Fibroblast of lung (primary cell): ENCODE measurements at regions not wholly inside any gene's neighbourhood (a gene's known extent, or its start where the extent isn't known, plus 50 kb on each side); places are given as distances from the start of the nearest gene placed in this dataset.

Source experiments
- DNase-seq, 2 donors: peaks; one replicate each; pipeline versions ENCODE4 v3.0.0 to v3.0.0-alpha.2; 2010; ENCODE audit warnings: low read depth in 2 of 2
- H2AFZ ChIP-seq: 2 replicates; pipeline ENCODE4 v1.5.1; 2012; ENCODE audit warnings: low read length, control low read depth, inconsistent platforms
- H3K27ac ChIP-seq: 2 replicates; pipeline ENCODE4 v1.5.1; 2011; ENCODE audit warnings: low read length, control low read depth; ENCODE audit not compliant: insufficient read depth
- H3K27me3 ChIP-seq: 2 replicates; pipeline ENCODE4 v1.5.1; 2011; ENCODE audit warnings: mild to moderate bottlenecking, low read length; ENCODE audit not compliant: control insufficient read depth, insufficient read depth
- H3K36me3 ChIP-seq: 2 replicates; pipeline ENCODE4 v1.5.1; 2011; ENCODE audit warnings: low read length; ENCODE audit not compliant: control insufficient read depth, insufficient read depth
- H3K4me1 ChIP-seq: 2 replicates; pipeline ENCODE4 v1.5.1; 2011; ENCODE audit warnings: low read length; ENCODE audit not compliant: control insufficient read depth, insufficient read depth; ENCODE audit errors: extremely low read depth
- H3K4me2 ChIP-seq: 2 replicates; pipeline ENCODE4 v1.5.1; 2011; ENCODE audit warnings: low read length, control low read depth; ENCODE audit not compliant: insufficient read depth; ENCODE audit errors: extremely low read depth
- H3K4me3 ChIP-seq, 4 experiments: fragments of 200-600 bp in 1 of 4; sonication (generic) in 1 of 4; replicated peaks in 1 of 4; 2 replicates each; pipeline ENCODE4 v1.5.1; 2011 to 2016; ENCODE audit warnings: low read length in 4 of 4, low read depth in 3 of 4, mild to moderate bottlenecking in 3 of 4, control low read depth in 2 of 4, inconsistent platforms in 1 of 4, mixed read lengths in 1 of 4; ENCODE audit not compliant: insufficient read depth in 1 of 4; ENCODE audit errors: control extremely low read depth in 1 of 4
- H3K79me2 ChIP-seq: 2 replicates; pipeline ENCODE4 v1.5.1; 2012; ENCODE audit warnings: mild to moderate bottlenecking, low read length, inconsistent platforms; ENCODE audit not compliant: control insufficient read depth, insufficient read depth
- H3K9ac ChIP-seq: 2 replicates; pipeline ENCODE4 v1.5.1; 2011; ENCODE audit warnings: mild to moderate bottlenecking, low read length, control low read depth; ENCODE audit not compliant: insufficient read depth
- H3K9me3 ChIP-seq: 2 replicates; pipeline ENCODE4 v1.5.1; 2012; ENCODE audit warnings: low read depth, low read length; ENCODE audit not compliant: control insufficient read depth, insufficient read depth
- H4K20me1 ChIP-seq: 2 replicates; pipeline ENCODE4 v1.5.1; 2011; ENCODE audit warnings: low read length; ENCODE audit not compliant: control insufficient read depth, insufficient read depth; ENCODE audit errors: extremely low read depth
- EZH2 ChIP-seq: IDR thresholded peaks from 2 replicates; pipeline ENCODE4 v1.5.1; 2012; ENCODE audit warnings: low read length, control low read depth, mild to moderate bottlenecking; ENCODE audit errors: missing control alignments
- TF ChIP-seq, protein P1 (sequence below), 2 donors: IDR thresholded peaks in 1 of 2; conservative IDR thresholded peaks in 1 of 2; 1 replicate in 1 of 2; 2 replicates in 1 of 2; pipeline ENCODE4 v1.5.1; 2011 to 2012; ENCODE audit warnings: low read length in 2 of 2, control low read depth in 1 of 2, inconsistent platforms in 1 of 2, low read depth in 1 of 2, mild to moderate bottlenecking in 1 of 2

DNA sequence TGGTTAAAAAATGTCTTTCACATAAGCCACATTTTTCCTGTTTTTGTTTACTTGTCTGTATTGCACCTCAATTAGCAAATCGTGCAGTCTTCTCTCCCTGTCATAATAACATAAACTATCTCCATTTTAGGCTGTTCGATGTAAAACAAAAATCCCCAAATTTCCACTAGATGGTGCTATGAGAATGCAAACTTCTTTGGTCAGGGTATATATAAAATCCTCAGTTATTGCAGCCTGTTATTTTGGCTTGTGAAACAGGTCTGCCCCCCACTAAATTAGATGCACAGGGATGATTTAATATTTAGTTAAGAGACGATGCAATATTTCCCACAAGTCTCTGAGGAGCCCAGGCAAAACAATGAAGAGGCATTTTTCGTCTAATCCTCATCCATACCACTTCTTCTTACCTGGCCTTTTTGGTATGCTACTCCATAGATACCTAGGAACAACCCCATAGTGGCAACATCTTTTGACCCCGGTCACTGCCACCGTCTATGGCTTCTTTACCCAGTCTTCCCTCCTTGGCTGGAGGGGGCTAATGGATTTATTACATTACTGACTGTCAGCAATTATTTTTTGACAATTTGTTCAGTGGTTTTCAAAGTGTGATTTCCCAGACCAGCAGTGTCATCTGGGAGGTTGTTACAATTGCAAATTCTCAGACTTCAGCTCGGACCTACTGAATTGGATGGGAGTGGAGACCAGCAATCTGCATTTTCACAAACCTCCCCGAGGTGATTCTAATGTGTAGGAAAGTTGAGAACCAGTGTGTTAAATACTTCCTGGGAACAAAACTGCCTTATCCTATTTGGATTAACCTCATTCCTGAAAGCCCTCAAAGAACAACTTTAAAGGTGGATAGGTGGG is 117.4 kb upstream of the CWC22 start:
- Histone ChIP-seq H4K20me1 (no peaks in the 10 kb centered on the region), H3K36me3 (no peaks in the 10 kb centered on the region), H3K4me2 (no peak overlapping the region), H3K79me2 (no peaks in the 10 kb centered on the region), H3K27ac (no peak overlapping the region), H3K4me3 (no peak overlapping the region), H3K9me3 (no peaks in the 10 kb centered on the region), H3K27me3 (no peaks in the 10 kb centered on the region), H2AFZ (no peak overlapping the region), H3K4me1 (peaks cover 10% of the 10 kb centered on the region), H3K9ac (no peak overlapping the region)
- TF ChIP-seq, protein P1, sequence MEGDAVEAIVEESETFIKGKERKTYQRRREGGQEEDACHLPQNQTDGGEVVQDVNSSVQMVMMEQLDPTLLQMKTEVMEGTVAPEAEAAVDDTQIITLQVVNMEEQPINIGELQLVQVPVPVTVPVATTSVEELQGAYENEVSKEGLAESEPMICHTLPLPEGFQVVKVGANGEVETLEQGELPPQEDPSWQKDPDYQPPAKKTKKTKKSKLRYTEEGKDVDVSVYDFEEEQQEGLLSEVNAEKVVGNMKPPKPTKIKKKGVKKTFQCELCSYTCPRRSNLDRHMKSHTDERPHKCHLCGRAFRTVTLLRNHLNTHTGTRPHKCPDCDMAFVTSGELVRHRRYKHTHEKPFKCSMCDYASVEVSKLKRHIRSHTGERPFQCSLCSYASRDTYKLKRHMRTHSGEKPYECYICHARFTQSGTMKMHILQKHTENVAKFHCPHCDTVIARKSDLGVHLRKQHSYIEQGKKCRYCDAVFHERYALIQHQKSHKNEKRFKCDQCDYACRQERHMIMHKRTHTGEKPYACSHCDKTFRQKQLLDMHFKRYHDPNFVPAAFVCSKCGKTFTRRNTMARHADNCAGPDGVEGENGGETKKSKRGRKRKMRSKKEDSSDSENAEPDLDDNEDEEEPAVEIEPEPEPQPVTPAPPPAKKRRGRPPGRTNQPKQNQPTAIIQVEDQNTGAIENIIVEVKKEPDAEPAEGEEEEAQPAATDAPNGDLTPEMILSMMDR (conservative IDR thresholded peaks at IDR 0.05 in 1 of 2, IDR thresholded peaks at IDR 0.05 in 1 of 2; ENCODE audit: low read depth in 1 of 2, low read length in 2 of 2), result peak; percentile 45 to 57
- no peak for TF ChIP-seq EZH2
- peak; percentile 46 to 81 for DNase-seq

DNA sequence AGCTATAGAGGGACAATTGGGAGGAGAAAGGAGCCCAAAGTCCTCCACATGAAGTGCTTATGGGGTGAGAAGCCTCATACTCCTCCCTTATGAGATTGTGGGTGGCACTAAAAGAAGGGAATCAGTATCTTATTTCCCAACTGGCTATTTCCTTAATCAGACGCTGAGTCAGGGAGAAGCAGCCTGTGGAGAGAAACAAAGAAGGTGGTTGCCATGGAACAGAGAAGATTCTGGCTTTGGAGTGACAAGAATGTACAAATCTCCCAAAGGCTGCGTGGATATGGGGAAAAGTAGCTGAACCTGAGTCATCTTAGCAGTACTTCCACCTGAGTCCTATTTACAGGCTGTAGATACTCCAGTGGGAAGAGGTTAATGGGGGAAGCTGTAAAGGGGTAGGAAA is 115.8 kb upstream of the CWC22 start:
- Histone ChIP-seq H3K27me3 (no peaks in the 10 kb centered on the region), H3K4me1 (peaks cover 10% of the 10 kb centered on the region), H3K79me2 (no peaks in the 10 kb centered on the region), H3K9me3 (no peaks in the 10 kb centered on the region), H3K9ac (no peak overlapping the region), H3K4me3 (no peak overlapping the region), H3K4me2 (no peak overlapping the region), H2AFZ (no peak overlapping the region), H4K20me1 (no peaks in the 10 kb centered on the region), H3K27ac (no peak overlapping the region), H3K36me3 (no peaks in the 10 kb centered on the region)
- TF ChIP-seq, protein P1 (conservative IDR thresholded peaks at IDR 0.05 in 1 of 2, IDR thresholded peaks at IDR 0.05 in 1 of 2; ENCODE audit: low read depth in 1 of 2, low read length in 2 of 2), result no peak
- TF ChIP-seq EZH2, result no peak
- DNase-seq, result peak in 1 of 2 donors; percentile 74

DNA sequence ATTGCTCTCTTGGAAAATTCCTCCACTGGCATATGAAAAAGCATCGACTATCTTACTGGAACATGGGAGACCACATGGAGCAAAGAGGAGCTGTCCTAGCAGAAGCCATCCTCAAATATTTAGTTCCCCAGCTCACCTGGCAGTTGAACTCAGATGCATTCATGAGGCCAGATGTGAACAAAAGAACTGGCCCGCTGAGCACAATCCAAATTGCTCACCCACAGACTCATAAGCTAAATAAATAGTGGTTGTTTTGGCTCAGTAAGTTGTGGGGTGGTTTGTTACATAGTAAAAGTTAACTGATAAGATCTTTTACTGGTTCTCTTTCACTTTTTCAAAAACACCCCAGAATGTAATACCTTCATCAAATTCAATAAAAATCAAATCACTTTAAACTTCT is 108.6 kb upstream of the CWC22 start:
- no peak overlapping the region for H3K4me3 ChIP-seq
- no peaks in the 10 kb centered on the region for H4K20me1 ChIP-seq
- DNase-seq, result peak in 1 of 2 donors; percentile 74
- no peaks in the 10 kb centered on the region for H3K36me3 ChIP-seq
- TF ChIP-seq, protein P1 (conservative IDR thresholded peaks at IDR 0.05 in 1 of 2, IDR thresholded peaks at IDR 0.05 in 1 of 2; ENCODE audit: low read depth in 1 of 2, low read length in 2 of 2), result no peak
- no peak for TF ChIP-seq EZH2
- no peak overlapping the region for H3K9ac ChIP-seq
- no peak overlapping the region for H3K27ac ChIP-seq
- H3K4me2 ChIP-seq, result no peak overlapping the region
- H3K9me3 ChIP-seq, result no peaks in the 10 kb centered on the region
- H3K79me2 ChIP-seq, result no peaks in the 10 kb centered on the region
- no peak overlapping the region for H2AFZ ChIP-seq
- no peaks in the 10 kb centered on the region for H3K27me3 ChIP-seq
- H3K4me1 ChIP-seq, result no peaks in the 10 kb centered on the region
